ENCODE measurements at regions not wholly inside any gene's neighbourhood (a gene's known extent, or its start where the extent isn't known, plus 50 kb on each side); places are given as distances from the start of the nearest gene placed in this dataset.

GRCh38 chr12:13487326-13487725 lies 290.8 kb downstream of the EMP1 start:
- no peaks in the 10 kb centered on the region for H3K9me3 ChIP-seq
- no peak overlapping the region for H3K4me3 ChIP-seq
- no peak for DNase-seq (ENCODE audit: low spot score in 2 of 2)
- 84% methylated on average over 7 of the region's 7 CpGs for WGBS
- no peaks in the 10 kb centered on the region for H3K4me1 ChIP-seq
- no peaks in the 10 kb centered on the region for H3K27me3 ChIP-seq
- no peaks in the 10 kb centered on the region for H3K36me3 ChIP-seq
- H3K27ac ChIP-seq, result no peak overlapping the region
- TF ChIP-seq POLR2A (IDR thresholded peaks at IDR 0.05) (no peak), POLR2AphosphoS5 (IDR thresholded peaks at IDR 0.05) (no peak), EP300 (IDR thresholded peaks at IDR 0.05) (no peak), CTCF (IDR thresholded peaks at IDR 0.05) (no peak)

DNA sequence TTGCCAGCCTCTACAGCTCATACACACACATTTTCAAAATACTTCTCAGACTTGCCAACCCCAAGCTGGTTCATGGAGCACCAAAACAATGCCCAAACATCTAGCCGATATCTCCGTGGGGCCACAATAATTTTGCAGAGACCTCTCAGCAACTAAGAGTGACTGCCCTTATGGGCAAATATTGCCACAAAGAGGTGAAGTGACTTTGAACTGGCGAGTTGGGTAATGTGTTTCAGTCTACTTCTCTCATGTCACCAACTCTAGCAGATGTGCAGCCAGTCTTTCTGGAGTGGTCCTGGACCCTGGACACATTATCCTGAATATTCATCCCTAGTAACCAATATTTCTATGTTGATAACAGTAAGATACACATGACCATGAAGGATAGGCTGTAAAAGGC lies 290.3 kb downstream of the EMP1 start:
- no peaks in the 10 kb centered on the region for H3K9me3 ChIP-seq
- H3K4me3 ChIP-seq, result no peak overlapping the region
- no peaks in the 10 kb centered on the region for H3K27me3 ChIP-seq
- no peak for DNase-seq (ENCODE audit: low spot score in 2 of 2)
- H3K27ac ChIP-seq, result no peak overlapping the region
- TF ChIP-seq POLR2A (IDR thresholded peaks at IDR 0.05) (no peak), POLR2AphosphoS5 (IDR thresholded peaks at IDR 0.05) (no peak)
- WGBS, result 98% methylated on average over 3 of the region's 3 CpGs
- no peaks in the 10 kb centered on the region for H3K36me3 ChIP-seq
- H3K4me1 ChIP-seq, result no peaks in the 10 kb centered on the region

- Histone ChIP-seq H3K27me3 (peaks cover 7% of the 10 kb centered on the region), H3K4me3 (no peak overlapping the region), H3K36me3 (no peaks in the 10 kb centered on the region), H3K4me1 (no peaks in the 10 kb centered on the region), H3K9me3 (no peaks in the 10 kb centered on the region), H3K27ac (no peak overlapping the region)
- no peak for DNase-seq (ENCODE audit: low spot score in 2 of 2)
- no peak for TF ChIP-seq CTCF (IDR thresholded peaks at IDR 0.05)
- WGBS, result 59% methylated on average over 6 of the region's 6 CpGs
Measured at GRCh38 chr12:13478650-13479181, 282.2 kb downstream of the EMP1 start.

DNA sequence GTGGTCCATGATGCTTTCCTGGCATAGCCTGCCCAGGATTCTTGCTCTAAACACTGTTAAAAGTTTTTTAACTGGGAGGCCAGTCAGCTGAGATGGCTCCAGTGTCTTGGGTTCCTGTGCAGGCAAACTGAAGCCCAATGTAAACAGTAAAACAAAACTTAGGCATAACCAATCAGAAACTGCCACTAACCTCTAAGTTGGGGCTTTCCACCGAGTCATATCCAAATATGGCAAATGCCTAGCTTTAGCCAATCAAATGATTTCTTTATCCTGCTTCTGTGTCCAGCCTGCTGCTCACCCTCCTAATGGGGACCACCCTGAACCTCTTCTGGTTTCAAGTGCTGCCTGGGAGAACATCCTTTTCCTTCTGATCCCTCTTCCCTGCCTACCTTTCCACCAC lies 277.9 kb downstream of the EMP1 start:
- H3K9me3 ChIP-seq, result no peaks in the 10 kb centered on the region
- no peak overlapping the region for H3K4me3 ChIP-seq
- H3K36me3 ChIP-seq, result no peaks in the 10 kb centered on the region
- H3K27me3 ChIP-seq, result peaks cover 7% of the 10 kb centered on the region
- WGBS, result 80% methylated on average over 1 of the region's 1 CpG
- TF ChIP-seq CTCF (IDR thresholded peaks at IDR 0.05) (no peak), POLR2AphosphoS5 (IDR thresholded peaks at IDR 0.05) (no peak), EP300 (IDR thresholded peaks at IDR 0.05) (no peak), POLR2A (IDR thresholded peaks at IDR 0.05) (no peak)
- H3K27ac ChIP-seq, result no peak overlapping the region
- H3K4me1 ChIP-seq, result no peaks in the 10 kb centered on the region
- no peak for DNase-seq (ENCODE audit: low spot score in 2 of 2)

GRCh38 chr12:13472690-13473089 lies 276.2 kb downstream of the EMP1 start:
- H3K27ac ChIP-seq, result no peak overlapping the region
- H3K4me3 ChIP-seq, result no peak overlapping the region
- TF ChIP-seq EP300 (IDR thresholded peaks at IDR 0.05), result no peak
- no peak for TF ChIP-seq POLR2A (IDR thresholded peaks at IDR 0.05)
- no peak for TF ChIP-seq CTCF (IDR thresholded peaks at IDR 0.05)
- TF ChIP-seq POLR2AphosphoS5 (IDR thresholded peaks at IDR 0.05), result no peak
- peaks cover 7% of the 10 kb centered on the region for H3K27me3 ChIP-seq
- 71% methylated on average over 5 of the region's 5 CpGs for WGBS
- H3K36me3 ChIP-seq, result no peaks in the 10 kb centered on the region
- H3K9me3 ChIP-seq, result no peaks in the 10 kb centered on the region
- DNase-seq (ENCODE audit: low spot score in 2 of 2), result no peak
- no peaks in the 10 kb centered on the region for H3K4me1 ChIP-seq

- no peaks in the 10 kb centered on the region for H3K4me1 ChIP-seq
- peaks cover 7% of the 10 kb centered on the region for H3K27me3 ChIP-seq
- H3K9me3 ChIP-seq, result no peaks in the 10 kb centered on the region
- DNase-seq (ENCODE audit: low spot score in 2 of 2), result no peak
- WGBS, result 94% methylated on average over 6 of the region's 6 CpGs
- H3K4me3 ChIP-seq, result no peak overlapping the region
- no peaks in the 10 kb centered on the region for H3K36me3 ChIP-seq
- TF ChIP-seq CTCF (IDR thresholded peaks at IDR 0.05), result no peak
- TF ChIP-seq POLR2A (IDR thresholded peaks at IDR 0.05), result no peak
- no peak for TF ChIP-seq EP300 (IDR thresholded peaks at IDR 0.05)
- no peak for TF ChIP-seq POLR2AphosphoS5 (IDR thresholded peaks at IDR 0.05)
- H3K27ac ChIP-seq, result no peak overlapping the region
Measured at GRCh38 chr12:13471471-13471870, 274.9 kb downstream of the EMP1 start.
